Keratinocyte (primary cell): ENCODE measurements at regions not wholly inside any gene's neighbourhood (a gene's known extent, or its start where the extent isn't known, plus 50 kb on each side); places are given as distances from the start of the nearest gene placed in this dataset.
"Not testable (repeated sequence)": the region's sequence is repeated elsewhere in the genome, so short reads cannot be mapped to it uniquely, and the experiment has no call there.

ENCODE experiments used
- CTCF ChIP-seq, 3 experiments: IDR thresholded peaks in 1 of 3; conservative IDR thresholded peaks in 1 of 3; optimal IDR thresholded peaks in 1 of 3; 2 replicates in 2 of 3; 3 replicates in 1 of 3; pipeline versions ENCODE3 to v1.5.1; 2011; ENCODE audit warnings: low read length in 3 of 3, mild to moderate bottlenecking in 3 of 3, moderate library complexity in 2 of 3, control low read depth in 1 of 3, inconsistent platforms in 1 of 3; ENCODE audit not compliant: insufficient read depth in 2 of 3; ENCODE audit errors: extremely low read depth in 1 of 3
- EZH2 ChIP-seq: IDR thresholded peaks from one replicate; pipeline ENCODE4 v1.6.1; 2012; ENCODE audit warnings: inconsistent platforms, mild to moderate bottlenecking, low read length, moderate library complexity

- TF ChIP-seq CTCF (optimal IDR thresholded peaks at IDR 0.05 in 1 of 3, IDR thresholded peaks at IDR 0.05 in 1 of 3, conservative IDR thresholded peaks at IDR 0.05 in 1 of 3; ENCODE audit: extremely low read depth in 1 of 3, insufficient read depth in 2 of 3, low read length in 3 of 3); EZH2: not testable (repeated sequence)
These were observed 138.1 kb upstream of the STK26 start for GRCh38 chrX:131885042-131885441.
